ENCODE measurements at regions not wholly inside any gene's neighbourhood (a gene's known extent, or its start where the extent isn't known, plus 50 kb on each side); places are given as distances from the start of the nearest gene placed in this dataset.

- TF ChIP-seq POLR2AphosphoS5 (IDR thresholded peaks at IDR 0.05; ENCODE audit: low read depth, low read length) (no peak), REST (IDR thresholded peaks at IDR 0.05; ENCODE audit: insufficient read depth in 1 of 2, low read depth in 2 of 2, low read length in 2 of 2) (no peak), FOXP2 (optimal IDR thresholded peaks at IDR 0.05; ENCODE audit: borderline replicate concordance, extremely low read depth, extremely low read length, insufficient read depth) (no peak)
Measured at GRCh38 chr7:10429511-10429910, 544.2 kb upstream of the PHF14 start.

Measured in PFSK-1 (cell line).